SU-DHL-6 (cell line): ENCODE measurements at regions not wholly inside any gene's neighbourhood (a gene's known extent, or its start where the extent isn't known, plus 50 kb on each side); places are given as distances from the start of the nearest gene placed in this dataset.

Experiments used
- H2AFZ ChIP-seq: fragments of 200-600 bp; sonication (generic); 2 replicates; pipeline ENCODE4 v1.6.1; 2014; ENCODE audit warnings: low read depth, mild to moderate bottlenecking, moderate library complexity, mixed read lengths, antibody characterized with exemption, low read length; ENCODE audit not compliant: severe bottlenecking
- H3F3A ChIP-seq: fragments of 200-600 bp; shearing (Covaris generic); 2 replicates; pipeline ENCODE4 v1.6.0; 2016; ENCODE audit warnings: antibody characterized with exemption, mild to moderate bottlenecking; ENCODE audit not compliant: insufficient read depth
- H3K27ac ChIP-seq: fragments of 200-600 bp; sonication (generic); 2 replicates; pipeline ENCODE4 v1.5.1; 2016; ENCODE audit warnings: low read depth, mild to moderate bottlenecking, low read length, moderate library complexity, mixed read lengths
- H3K27me3 ChIP-seq: fragments of 200-600 bp; sonication (generic), shearing (Covaris generic); 2 replicates; pipeline ENCODE4 v1.6.0; 2014; ENCODE audit warnings: mild to moderate bottlenecking, low read length
- H3K36me3 ChIP-seq: fragments of 200-600 bp; sonication (generic); 2 replicates; pipeline ENCODE4 v1.6.1; 2014; ENCODE audit warnings: mild to moderate bottlenecking, low read length, mixed read lengths
- H3K4me2 ChIP-seq: fragments of 300-600, 200-600 bp; shearing (Covaris generic), sonication (generic); 2 replicates; pipeline ENCODE4 v1.6.0; 2014; ENCODE audit warnings: low read length, low read depth, mild to moderate bottlenecking; ENCODE audit not compliant: poor library complexity, severe bottlenecking
- H3K4me3 ChIP-seq: fragments of 200-600 bp; sonication (generic); 2 replicates; pipeline ENCODE4 v1.5.1; 2014; ENCODE audit warnings: antibody characterized with exemption, low read length, mild to moderate bottlenecking, mixed read lengths; ENCODE audit not compliant: insufficient read depth, poor library complexity, severe bottlenecking
- H3K79me2 ChIP-seq: fragments of 200-600 bp; sonication (generic); 2 replicates; pipeline ENCODE4 v1.6.1; 2014; ENCODE audit warnings: mild to moderate bottlenecking, low read length, moderate library complexity; ENCODE audit not compliant: insufficient read depth
- H3K9ac ChIP-seq: fragments of 200-600 bp; sonication (generic); 2 replicates; pipeline ENCODE4 v1.7.0; 2014; ENCODE audit warnings: mild to moderate bottlenecking, low read length
- H3K9me2 ChIP-seq: fragments of 200-600 bp; sonication (generic); replicated peaks from 2 replicates; pipeline ENCODE4 v1.6.1; 2014; ENCODE audit warnings: low read length; ENCODE audit not compliant: insufficient read depth
- H3K9me3 ChIP-seq: fragments of 200-600 bp; sonication (generic); 2 replicates; pipeline ENCODE4 v1.6.1; 2014; ENCODE audit warnings: low read length, mixed read lengths; ENCODE audit not compliant: insufficient read depth
- H4K20me1 ChIP-seq: fragments of 200-600 bp; sonication (generic); 2 replicates; pipeline ENCODE4 v1.6.1; 2014; ENCODE audit warnings: low read depth, mild to moderate bottlenecking, antibody characterized with exemption, low read length, moderate library complexity, mixed read lengths
- EZH2phosphoT487 ChIP-seq: fragments of 200-600 bp; sonication (generic), shearing (Covaris generic); conservative IDR thresholded peaks from 2 replicates; pipeline ENCODE4 v1.6.1; 2018; ENCODE audit warnings: mild to moderate bottlenecking, antibody characterized with exemption, low read length, moderate library complexity, mixed read lengths
- TF ChIP-seq, protein P1 (sequence below): fragments of 200-600 bp; sonication (generic); IDR thresholded peaks from one replicate; pipeline ENCODE4 v1.5.1; 2017; ENCODE audit warnings: antibody characterized with exemption, mild to moderate bottlenecking, low read length, moderate library complexity; ENCODE audit not compliant: insufficient read depth, poor library complexity, severe bottlenecking

DNA sequence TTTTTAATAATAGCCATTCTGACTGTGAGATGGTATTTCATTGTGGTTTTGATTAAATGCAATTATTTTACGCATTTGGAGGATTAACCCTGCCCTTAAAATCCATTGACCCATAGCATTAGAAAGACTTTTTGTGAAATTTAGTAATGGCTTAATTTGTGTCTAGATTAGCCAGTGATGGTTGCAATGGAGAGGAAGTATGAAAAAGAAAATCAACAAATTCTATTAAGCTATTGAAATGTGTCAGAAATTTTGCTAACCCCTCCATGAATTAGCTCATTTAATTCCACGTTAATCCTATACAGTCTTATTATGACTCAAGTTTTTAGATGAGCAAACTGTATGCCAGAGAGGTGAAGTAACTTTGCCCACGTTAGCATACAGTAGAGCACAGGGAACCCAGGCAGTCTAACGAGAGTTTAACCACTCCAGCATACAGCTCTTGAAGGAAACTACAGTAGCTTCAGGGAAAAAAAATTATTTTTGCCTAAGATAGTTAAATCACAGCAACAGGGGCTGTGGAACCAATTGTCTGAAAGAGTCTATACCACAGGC is 158.2 kb upstream of the PPP2R2B start:
- TF ChIP-seq, protein P1, sequence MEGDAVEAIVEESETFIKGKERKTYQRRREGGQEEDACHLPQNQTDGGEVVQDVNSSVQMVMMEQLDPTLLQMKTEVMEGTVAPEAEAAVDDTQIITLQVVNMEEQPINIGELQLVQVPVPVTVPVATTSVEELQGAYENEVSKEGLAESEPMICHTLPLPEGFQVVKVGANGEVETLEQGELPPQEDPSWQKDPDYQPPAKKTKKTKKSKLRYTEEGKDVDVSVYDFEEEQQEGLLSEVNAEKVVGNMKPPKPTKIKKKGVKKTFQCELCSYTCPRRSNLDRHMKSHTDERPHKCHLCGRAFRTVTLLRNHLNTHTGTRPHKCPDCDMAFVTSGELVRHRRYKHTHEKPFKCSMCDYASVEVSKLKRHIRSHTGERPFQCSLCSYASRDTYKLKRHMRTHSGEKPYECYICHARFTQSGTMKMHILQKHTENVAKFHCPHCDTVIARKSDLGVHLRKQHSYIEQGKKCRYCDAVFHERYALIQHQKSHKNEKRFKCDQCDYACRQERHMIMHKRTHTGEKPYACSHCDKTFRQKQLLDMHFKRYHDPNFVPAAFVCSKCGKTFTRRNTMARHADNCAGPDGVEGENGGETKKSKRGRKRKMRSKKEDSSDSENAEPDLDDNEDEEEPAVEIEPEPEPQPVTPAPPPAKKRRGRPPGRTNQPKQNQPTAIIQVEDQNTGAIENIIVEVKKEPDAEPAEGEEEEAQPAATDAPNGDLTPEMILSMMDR = no peak
- TF ChIP-seq EZH2phosphoT487 = no peak
- H3K27ac ChIP-seq = no peak overlapping the region
- H4K20me1 ChIP-seq = no peaks in the 10 kb centered on the region
- no peaks in the 10 kb centered on the region for H3K9me3 ChIP-seq
- H3K4me3 ChIP-seq = no peak overlapping the region
- H3K9ac ChIP-seq = no peak overlapping the region
- H2AFZ ChIP-seq = no peak overlapping the region
- no peaks in the 10 kb centered on the region for H3K27me3 ChIP-seq
- no peaks in the 10 kb centered on the region for H3F3A ChIP-seq
- no peaks in the 10 kb centered on the region for H3K36me3 ChIP-seq
- no peak overlapping the region for H3K4me2 ChIP-seq
- H3K9me2 ChIP-seq = no peaks in the 10 kb centered on the region
- H3K79me2 ChIP-seq = no peaks in the 10 kb centered on the region

DNA sequence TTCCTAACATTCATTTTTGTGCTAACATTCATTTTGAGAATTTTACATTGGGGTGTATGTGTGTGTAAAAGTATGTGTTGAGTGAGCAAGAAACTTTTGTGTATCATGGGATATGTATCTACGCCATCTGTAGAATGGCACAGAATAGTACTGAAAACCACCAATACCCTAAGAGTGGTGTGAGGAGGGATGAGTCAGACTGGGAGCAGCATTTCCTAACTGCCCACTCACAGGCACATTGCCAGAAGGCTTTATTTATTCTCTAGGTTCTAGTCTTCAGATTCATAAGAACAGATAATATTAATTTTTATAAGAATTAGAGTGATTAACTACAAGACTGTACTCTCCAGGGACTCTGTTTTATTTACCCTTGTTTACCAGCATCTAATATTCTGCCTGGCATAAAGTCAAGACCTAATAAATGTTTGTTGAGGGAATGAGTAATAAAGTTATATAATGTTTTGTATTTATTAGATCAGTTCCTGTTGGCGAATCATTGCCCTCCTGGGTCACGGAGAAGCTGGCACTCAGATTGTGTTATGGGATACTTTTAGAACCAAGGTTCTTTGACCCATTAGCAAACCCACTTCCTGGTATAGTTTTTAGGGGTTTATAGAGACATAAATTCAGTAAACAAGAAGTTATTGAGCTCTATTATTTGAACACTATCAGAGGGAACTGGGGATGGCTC is 159.1 kb upstream of the PPP2R2B start:
- no peak overlapping the region for H2AFZ ChIP-seq
- TF ChIP-seq, protein P1 = no peak
- TF ChIP-seq EZH2phosphoT487 = no peak

DNA sequence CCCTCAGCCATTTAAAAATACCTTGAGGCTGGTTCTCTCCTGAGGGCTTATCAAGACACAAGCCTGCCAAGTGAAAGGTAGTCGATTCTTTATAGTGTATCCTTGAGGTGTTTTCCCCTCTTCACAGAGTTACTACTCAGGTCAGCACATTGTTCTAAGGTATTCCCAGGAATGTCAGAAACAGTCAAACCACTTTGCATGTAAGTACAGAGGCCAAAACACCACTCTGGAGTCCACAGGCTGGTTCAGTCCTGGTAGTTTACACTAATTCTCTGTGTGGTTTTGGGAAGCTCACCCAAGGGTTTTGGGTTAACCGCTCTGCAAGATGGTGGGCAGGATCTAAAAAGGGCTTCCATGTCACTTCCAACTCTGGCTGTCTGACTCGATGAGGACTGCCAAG is 162.3 kb upstream of the PPP2R2B start:
- Histone ChIP-seq H3K79me2 (no peaks in the 10 kb centered on the region), H3K36me3 (no peaks in the 10 kb centered on the region), H3K27ac (no peak overlapping the region), H3K9me2 (no peaks in the 10 kb centered on the region), H3K4me3 (no peak overlapping the region), H3K27me3 (no peaks in the 10 kb centered on the region), H3F3A (no peaks in the 10 kb centered on the region), H4K20me1 (no peaks in the 10 kb centered on the region), H3K9ac (no peak overlapping the region), H3K4me2 (no peak overlapping the region), H2AFZ (no peak overlapping the region), H3K9me3 (no peaks in the 10 kb centered on the region)
- no peak for TF ChIP-seq EZH2phosphoT487
- TF ChIP-seq, protein P1 = no peak

More for the DNA sequence above, 159.1 kb upstream of the PPP2R2B start:
- no peaks in the 10 kb centered on the region for H4K20me1 ChIP-seq
- H3K9me2 ChIP-seq = no peaks in the 10 kb centered on the region
- H3K4me3 ChIP-seq = no peak overlapping the region
- no peaks in the 10 kb centered on the region for H3K36me3 ChIP-seq
- no peaks in the 10 kb centered on the region for H3K9me3 ChIP-seq
- no peaks in the 10 kb centered on the region for H3F3A ChIP-seq
- H3K9ac ChIP-seq = no peak overlapping the region
- H3K27ac ChIP-seq = no peak overlapping the region
- no peak overlapping the region for H3K4me2 ChIP-seq
- no peaks in the 10 kb centered on the region for H3K27me3 ChIP-seq
- no peaks in the 10 kb centered on the region for H3K79me2 ChIP-seq
